Naive thymus-derived CD8-positive, alpha-beta T cell (primary cell): ENCODE measurements at regions not wholly inside any gene's neighbourhood (a gene's known extent, or its start where the extent isn't known, plus 50 kb on each side); places are given as distances from the start of the nearest gene placed in this dataset.

Experiments used
- ATAC-seq, 2 donors: fragments of 150-1000 bp; cut with Tn5 transposase in 1 of 2; sonication (Bioruptor Pico), chemical (Tn5 transposase) in 1 of 2; 1 replicate in 1 of 2; 2 replicates in 1 of 2; pipeline ENCODE4 v1.10.0; 2021; ENCODE audit warnings: mild to moderate bottlenecking in 2 of 2, moderate library complexity in 2 of 2
- POLR2A ChIA-PET: fragments of 350-600 bp; sonication (Branson Sonifier 250); formaldehyde crosslinking; loops from one replicate; lab custom pipeline; 2021; ENCODE audit warnings: antibody characterized with exemption; lab: Charles Lee
- DNase-seq, 10 donors: peaks; one replicate each; pipeline versions ENCODE4 v3.0.0 to v3.0.0-alpha.2; 2020 to 2022
- H3K27ac Mint-ChIP-seq, 10 donors: one replicate each; pipeline ENCODE4 v1.8.0; 2020 to 2022; ENCODE audit warnings: mild to moderate bottlenecking in 10 of 10, mixed read lengths in 10 of 10, moderate library complexity in 4 of 10, inconsistent platforms in 1 of 10
- H3K27me3 Mint-ChIP-seq, 5 donors: one replicate each; pipeline ENCODE4 v1.8.0; 2021 to 2022; ENCODE audit warnings: mixed read lengths in 5 of 5
- H3K36me3 Mint-ChIP-seq, 3 donors: one replicate each; pipeline ENCODE4 v1.8.0; 2020 to 2022; ENCODE audit warnings: mixed read lengths in 3 of 3, mild to moderate bottlenecking in 2 of 3, inconsistent platforms in 1 of 3
- H3K4me1 Mint-ChIP-seq, 4 donors: one replicate each; pipeline ENCODE4 v1.8.0; 2021 to 2022; ENCODE audit warnings: mixed read lengths in 4 of 4
- H3K4me3 Mint-ChIP-seq, 10 donors: one replicate each; pipeline ENCODE4 v1.8.0; 2020 to 2022; ENCODE audit warnings: mild to moderate bottlenecking in 10 of 10, mixed read lengths in 10 of 10, moderate library complexity in 6 of 10, inconsistent platforms in 1 of 10
- H3K9me3 Mint-ChIP-seq, 9 donors: one replicate each; pipeline ENCODE4 v1.8.0; 2020 to 2022; ENCODE audit warnings: mixed read lengths in 9 of 9, mild to moderate bottlenecking in 3 of 9, inconsistent platforms in 1 of 9, moderate library complexity in 1 of 9

DNA sequence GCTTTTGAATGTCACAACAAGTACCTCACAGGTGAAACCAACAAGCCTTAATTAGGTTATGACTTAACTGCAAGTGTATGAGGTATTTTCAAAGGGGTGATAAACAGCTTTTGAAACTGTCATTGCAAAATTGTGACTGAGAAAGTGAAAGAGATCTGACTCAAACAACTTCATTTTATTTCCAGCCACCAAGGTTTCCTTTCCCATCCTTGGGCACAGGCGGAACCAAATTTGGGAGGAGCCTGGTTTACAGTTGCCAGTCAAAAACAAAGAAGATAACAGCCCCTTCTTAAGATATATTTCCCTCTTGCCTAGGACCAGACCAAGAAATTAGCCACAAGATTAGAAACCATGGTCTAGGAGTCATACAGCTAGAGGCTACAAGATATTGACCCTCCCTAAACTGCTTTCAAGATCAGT lies 417.1 kb downstream of the CSNK1G3 start:
- peaks cover 0 to 3% (median 0%) of the 10 kb centered on the region in 5 donors for H3K27me3 Mint-ChIP-seq
- peaks cover 0 to 9% (median 2%) of the 10 kb centered on the region in 9 donors for H3K9me3 Mint-ChIP-seq
- no peaks in the 10 kb centered on the region for H3K4me1 Mint-ChIP-seq
- H3K27ac Mint-ChIP-seq, result no peak overlapping the region
- ATAC-seq (no peak), DNase-seq (no peak)
- H3K4me3 Mint-ChIP-seq, result no peak overlapping the region
- no peaks in the 10 kb centered on the region for H3K36me3 Mint-ChIP-seq
- POLR2A ChIA-PET, result no interaction called here

DNA sequence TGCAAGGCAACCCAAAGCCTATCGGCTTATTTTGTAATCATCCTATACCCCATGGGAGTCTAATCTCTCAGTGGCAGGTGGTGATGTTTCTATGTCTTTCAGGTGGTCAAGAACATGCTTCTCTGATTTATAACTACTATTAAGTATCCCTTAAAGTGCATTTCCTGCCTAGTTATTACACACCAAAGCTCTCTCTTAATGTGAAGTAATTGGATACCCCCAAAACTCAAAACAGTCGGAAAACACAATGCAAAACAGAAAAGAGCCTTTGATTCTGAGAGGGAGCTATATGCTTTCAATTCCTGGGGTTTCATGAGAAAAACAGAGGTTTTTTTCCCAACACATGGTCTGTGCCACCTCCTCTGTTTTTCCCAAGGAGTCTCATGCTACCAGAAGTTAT lies 416.4 kb downstream of the CSNK1G3 start:
- H3K9me3 Mint-ChIP-seq, result peaks cover 0 to 9% (median 2%) of the 10 kb centered on the region in 9 donors
- POLR2A ChIA-PET, result no interaction called here

DNA sequence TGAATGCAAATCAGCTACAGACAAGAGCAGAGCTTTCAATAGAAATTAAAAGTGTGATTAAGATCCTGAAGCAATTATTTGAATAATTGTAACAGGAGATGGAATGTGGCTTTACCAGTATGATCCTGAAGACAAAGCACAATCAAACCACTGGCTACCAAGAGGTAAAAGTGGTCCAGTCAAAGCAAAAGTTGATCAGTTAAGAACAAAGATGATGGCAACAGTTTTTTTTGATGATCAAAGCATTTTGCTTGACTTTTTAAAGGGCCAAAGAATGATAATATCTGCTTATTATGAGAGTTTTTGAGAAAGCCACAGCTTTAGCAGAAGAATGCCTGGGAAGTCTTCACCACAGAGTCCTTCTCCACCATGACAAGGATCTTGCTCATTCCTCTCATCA lies 409.2 kb downstream of the CSNK1G3 start:
- Mint-ChIP-seq H3K9me3 (peaks cover 0 to 16% (median 0%) of the 10 kb centered on the region in 9 donors), H3K4me3 (no peak overlapping the region), H3K4me1 (no peaks in the 10 kb centered on the region), H3K27ac (no peak overlapping the region), H3K27me3 (peaks cover 0 to 3% (median 0%) of the 10 kb centered on the region in 5 donors), H3K36me3 (no peaks in the 10 kb centered on the region)
- POLR2A ChIA-PET, result no interaction called here
- DNase-seq (no peak), ATAC-seq (no peak)

More for the DNA sequence above, 416.4 kb downstream of the CSNK1G3 start:
- no peak overlapping the region for H3K4me3 Mint-ChIP-seq
- DNase-seq (no peak), ATAC-seq (no peak)
- H3K4me1 Mint-ChIP-seq, result no peaks in the 10 kb centered on the region
- H3K27me3 Mint-ChIP-seq, result peaks cover 0 to 3% (median 0%) of the 10 kb centered on the region in 5 donors
- H3K27ac Mint-ChIP-seq, result no peak overlapping the region
- no peaks in the 10 kb centered on the region for H3K36me3 Mint-ChIP-seq

DNA sequence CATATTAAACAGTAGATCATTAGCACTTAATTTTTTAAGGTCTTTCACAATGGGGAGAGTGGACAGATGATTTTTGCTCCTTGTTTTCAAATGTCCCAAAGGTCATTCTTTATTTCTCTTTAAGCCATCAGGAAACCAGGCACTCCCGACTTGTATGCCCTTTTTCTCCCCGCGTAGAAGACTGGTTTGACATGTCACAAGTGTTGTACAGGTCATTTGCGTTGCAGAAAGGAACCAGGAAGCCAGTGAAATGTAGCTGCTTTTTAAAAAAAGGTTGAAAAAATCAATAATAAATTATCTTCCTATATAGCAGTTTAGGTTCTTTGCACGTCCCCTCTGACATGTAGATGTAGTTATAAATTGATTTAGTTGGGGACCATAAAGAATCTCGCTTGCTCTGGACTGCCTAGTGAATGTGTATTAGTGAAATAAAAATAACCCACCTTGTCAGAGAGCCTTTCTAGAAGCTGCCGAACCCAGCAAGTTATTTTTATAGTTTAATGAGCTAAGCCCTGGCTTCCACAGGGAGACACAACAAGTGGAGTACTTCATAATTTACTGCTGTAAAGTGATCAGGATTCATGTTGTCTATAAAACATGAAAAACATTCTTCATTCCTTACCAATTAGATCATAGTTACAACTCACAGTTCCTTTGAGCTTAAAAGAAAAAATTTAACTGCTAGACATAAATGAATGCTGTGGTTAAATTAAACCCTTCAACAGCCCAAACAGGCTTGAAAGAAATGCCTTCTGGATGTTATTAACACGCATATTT lies 404.6 kb downstream of the CSNK1G3 start:
- Mint-ChIP-seq H3K27ac (no peak overlapping the region), H3K4me3 (no peak overlapping the region), H3K27me3 (no peaks in the 10 kb centered on the region), H3K36me3 (peaks cover 0 to 7% (median 0%) of the 10 kb centered on the region in 3 donors), H3K4me1 (no peaks in the 10 kb centered on the region), H3K9me3 (peaks cover 4 to 36% (median 13%) of the 10 kb centered on the region in 9 donors)
- ATAC-seq (no peak), DNase-seq (no peak)
- POLR2A ChIA-PET, result no interaction called here

DNA sequence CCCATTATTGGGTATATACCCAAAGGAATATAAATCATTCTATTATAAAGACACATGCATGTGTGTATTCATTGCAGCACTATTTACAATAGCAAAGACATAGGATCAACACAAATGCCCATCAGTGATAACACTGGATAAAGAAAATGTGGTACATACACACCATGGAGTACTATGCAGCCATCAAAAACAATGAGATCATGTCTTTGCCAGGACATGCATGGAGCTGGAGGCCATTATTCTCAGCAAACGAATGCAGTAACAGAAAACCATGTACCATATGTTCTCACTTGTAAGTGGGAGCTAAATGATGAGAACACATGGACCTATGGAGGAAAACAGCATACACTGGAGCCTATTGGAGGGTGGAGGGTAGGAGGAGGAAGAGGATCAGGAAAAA lies 402.4 kb downstream of the CSNK1G3 start:
- Mint-ChIP-seq H3K27ac (no peak overlapping the region), H3K27me3 (no peaks in the 10 kb centered on the region), H3K36me3 (peaks cover 0 to 7% (median 0%) of the 10 kb centered on the region in 3 donors), H3K4me1 (no peaks in the 10 kb centered on the region), H3K9me3 (peaks cover 4 to 32% (median 12%) of the 10 kb centered on the region in 9 donors), H3K4me3 (no peak overlapping the region)
- POLR2A ChIA-PET, result no interaction called here
- DNase-seq (no peak), ATAC-seq (no peak)

DNA sequence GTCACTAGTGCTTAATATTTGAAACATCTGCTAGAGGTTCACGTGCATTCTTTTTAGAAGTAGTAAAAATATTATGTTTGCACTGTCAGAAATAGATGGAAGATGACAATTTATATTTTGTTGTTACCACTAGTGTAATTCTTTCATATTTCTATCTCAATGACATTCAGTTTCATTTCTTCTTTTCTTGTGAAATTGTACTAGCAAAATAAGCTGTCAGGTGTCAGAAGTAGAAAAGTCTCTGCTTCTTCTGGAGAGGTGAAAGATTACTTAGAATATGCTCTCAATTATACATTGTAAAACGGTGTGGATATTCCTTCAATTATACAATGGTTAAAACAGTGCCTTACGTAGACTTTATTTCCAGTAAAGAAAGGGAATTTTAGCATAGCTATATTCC lies 395.4 kb downstream of the CSNK1G3 start:
- H3K9me3 Mint-ChIP-seq, result peaks cover 0 to 3% (median 0%) of the 10 kb centered on the region in 9 donors
- DNase-seq (no peak), ATAC-seq (no peak)
- no peaks in the 10 kb centered on the region for H3K36me3 Mint-ChIP-seq
- H3K4me1 Mint-ChIP-seq, result peaks cover 0 to 10% (median 0%) of the 10 kb centered on the region in 4 donors
- no peak overlapping the region for H3K4me3 Mint-ChIP-seq
- H3K27ac Mint-ChIP-seq, result no peak overlapping the region
- POLR2A ChIA-PET, result no interaction called here
- no peaks in the 10 kb centered on the region for H3K27me3 Mint-ChIP-seq

DNA sequence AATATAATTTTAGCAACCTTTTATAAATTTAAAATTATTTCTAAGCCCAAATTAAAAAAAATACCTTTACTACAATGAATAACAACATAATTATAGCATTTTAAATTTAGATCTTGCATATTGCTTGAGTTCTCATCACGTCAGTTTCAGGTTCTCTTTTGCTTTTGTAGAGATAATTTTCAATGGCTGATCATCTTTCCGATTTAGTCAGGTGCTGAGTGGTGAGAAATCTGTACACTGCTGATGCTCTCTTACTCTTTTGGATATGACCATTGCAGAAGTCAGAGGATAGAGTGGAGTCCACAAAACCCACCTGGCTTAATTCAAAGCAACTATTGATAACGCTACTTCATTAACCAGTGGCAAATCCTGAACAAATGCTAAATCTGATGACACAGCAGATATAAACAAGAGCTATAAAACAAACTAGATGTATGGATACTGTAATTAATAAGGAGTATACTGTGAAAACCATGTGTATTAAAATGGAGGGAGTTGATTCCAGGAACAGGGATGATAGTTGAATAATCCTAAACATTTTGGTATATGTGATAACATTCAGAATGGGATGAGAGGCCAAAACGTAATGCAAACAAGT lies 394.8 kb downstream of the CSNK1G3 start:
- POLR2A ChIA-PET, result no interaction called here
- Mint-ChIP-seq H3K9me3 (peaks cover 0 to 3% (median 0%) of the 10 kb centered on the region in 9 donors), H3K36me3 (no peaks in the 10 kb centered on the region), H3K4me1 (peaks cover 0 to 10% (median 0%) of the 10 kb centered on the region in 4 donors), H3K27me3 (no peaks in the 10 kb centered on the region), H3K4me3 (no peak overlapping the region), H3K27ac (no peak overlapping the region)
- DNase-seq (no peak), ATAC-seq (no peak)

DNA sequence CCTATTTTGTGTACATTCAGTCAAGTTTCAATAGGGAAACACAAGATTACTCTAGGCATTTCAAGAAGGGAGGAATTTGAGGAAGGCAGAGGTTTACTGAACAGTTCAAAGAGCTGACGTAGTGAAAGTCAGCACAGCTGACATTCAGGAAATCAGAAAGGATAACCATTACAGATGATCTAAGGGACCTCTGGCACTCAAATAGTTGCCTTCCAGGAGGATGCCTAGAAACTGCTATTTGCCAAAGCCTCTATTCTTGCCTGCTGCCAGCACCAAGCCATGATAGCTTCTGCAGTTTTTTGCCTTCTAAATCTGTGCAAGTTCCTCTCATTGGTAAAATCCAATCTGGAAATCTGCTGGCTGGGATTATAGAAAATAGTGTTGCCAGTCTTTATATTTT lies 373.1 kb downstream of the CSNK1G3 start:
- H3K4me3 Mint-ChIP-seq, result no peak overlapping the region
- no peaks in the 10 kb centered on the region for H3K27me3 Mint-ChIP-seq
- peaks cover 0 to 6% (median 0%) of the 10 kb centered on the region in 9 donors for H3K9me3 Mint-ChIP-seq
- no peaks in the 10 kb centered on the region for H3K36me3 Mint-ChIP-seq
- POLR2A ChIA-PET, result no interaction called here
- no peak for ATAC-seq
- DNase-seq, result no peak
- H3K27ac Mint-ChIP-seq, result no peak overlapping the region
- H3K4me1 Mint-ChIP-seq, result no peaks in the 10 kb centered on the region

DNA sequence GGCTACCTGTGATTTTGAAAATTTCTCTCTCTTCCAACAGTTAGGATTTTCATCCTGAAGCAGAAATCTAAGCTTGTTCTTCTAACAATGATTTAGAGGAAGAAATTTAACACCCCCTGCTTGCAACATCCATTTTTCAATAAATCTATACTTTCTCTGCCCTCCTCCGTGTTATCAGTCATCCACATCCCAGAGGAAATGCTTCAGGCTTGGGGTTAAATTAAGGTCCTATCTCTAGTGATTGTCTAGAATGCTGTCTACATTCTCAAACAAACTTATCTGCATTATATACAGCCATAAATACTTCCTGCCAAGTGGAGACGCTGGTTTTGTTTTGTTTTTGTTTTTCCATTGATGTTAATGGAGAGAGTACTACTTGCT lies 371.0 kb downstream of the CSNK1G3 start:
- Mint-ChIP-seq H3K27me3 (no peaks in the 10 kb centered on the region), H3K27ac (no peak overlapping the region), H3K9me3 (peaks cover 0 to 6% (median 0%) of the 10 kb centered on the region in 9 donors), H3K36me3 (no peaks in the 10 kb centered on the region), H3K4me1 (no peaks in the 10 kb centered on the region), H3K4me3 (no peak overlapping the region)
- POLR2A ChIA-PET, result no interaction called here
- ATAC-seq, result no peak
- DNase-seq, result no peak

DNA sequence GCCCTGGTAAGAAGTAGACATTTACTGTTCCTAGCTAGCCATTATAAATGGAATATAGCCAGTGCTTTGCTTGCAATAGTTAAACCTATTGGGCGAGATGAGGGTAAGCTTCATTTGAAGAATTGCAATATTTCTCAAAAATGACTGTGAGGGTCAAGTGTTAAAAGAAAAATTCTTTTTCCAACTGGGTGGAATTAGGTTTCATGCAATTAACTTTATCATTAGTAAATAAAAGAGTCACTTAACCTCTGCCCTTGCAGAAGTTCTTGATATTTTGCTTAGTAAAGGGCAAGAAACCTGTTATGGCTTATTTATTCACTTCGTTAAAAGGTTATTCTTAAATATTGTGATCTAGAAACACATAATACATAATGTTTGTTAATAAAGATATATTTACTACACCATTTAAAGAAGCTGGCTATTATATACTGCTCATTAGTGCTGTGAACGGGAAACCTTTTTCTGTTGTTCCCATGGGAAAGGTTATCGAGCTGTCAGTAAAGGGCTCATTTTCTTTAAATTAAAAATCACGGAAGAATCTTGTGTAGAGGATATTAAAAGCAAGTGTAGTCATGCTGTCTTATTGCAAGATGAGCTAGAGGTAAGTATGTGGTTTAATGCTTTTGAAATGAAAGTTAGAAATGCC lies 370.5 kb downstream of the CSNK1G3 start:
- DNase-seq (no peak), ATAC-seq (no peak)
- Mint-ChIP-seq H3K27ac (no peak overlapping the region), H3K9me3 (peaks cover 0 to 6% (median 0%) of the 10 kb centered on the region in 9 donors), H3K4me3 (no peak overlapping the region), H3K4me1 (no peaks in the 10 kb centered on the region), H3K36me3 (no peaks in the 10 kb centered on the region), H3K27me3 (no peaks in the 10 kb centered on the region)
- POLR2A ChIA-PET, result no interaction called here

DNA sequence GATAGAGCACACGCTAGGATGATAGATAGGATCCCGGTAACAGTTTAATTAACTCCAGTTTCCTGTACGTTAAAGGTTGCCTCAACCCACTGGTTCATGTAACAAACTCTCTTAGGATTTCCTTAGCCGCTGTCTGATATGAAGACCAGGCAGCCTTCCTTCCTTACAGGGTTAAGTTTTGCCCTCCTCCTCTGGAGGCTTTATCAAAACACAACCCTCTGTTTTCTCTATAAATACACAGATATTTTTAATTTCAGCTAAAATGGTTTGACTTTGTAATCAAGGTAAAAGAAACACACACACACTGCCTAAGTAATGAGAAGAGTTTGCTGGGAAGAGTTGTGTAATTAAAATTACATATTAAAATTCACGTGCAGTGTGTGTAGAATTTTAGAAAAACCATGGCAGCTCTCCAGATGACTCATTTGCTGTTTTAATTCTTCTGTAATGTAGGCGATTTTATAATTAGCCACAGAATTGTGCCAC lies 369.8 kb downstream of the CSNK1G3 start:
- Mint-ChIP-seq H3K9me3 (peaks cover 0 to 6% (median 0%) of the 10 kb centered on the region in 9 donors), H3K27me3 (no peaks in the 10 kb centered on the region), H3K36me3 (no peaks in the 10 kb centered on the region), H3K4me3 (no peak overlapping the region), H3K27ac (no peak overlapping the region), H3K4me1 (no peaks in the 10 kb centered on the region)
- no peak for ATAC-seq
- POLR2A ChIA-PET, result no interaction called here
- DNase-seq, result no peak

DNA sequence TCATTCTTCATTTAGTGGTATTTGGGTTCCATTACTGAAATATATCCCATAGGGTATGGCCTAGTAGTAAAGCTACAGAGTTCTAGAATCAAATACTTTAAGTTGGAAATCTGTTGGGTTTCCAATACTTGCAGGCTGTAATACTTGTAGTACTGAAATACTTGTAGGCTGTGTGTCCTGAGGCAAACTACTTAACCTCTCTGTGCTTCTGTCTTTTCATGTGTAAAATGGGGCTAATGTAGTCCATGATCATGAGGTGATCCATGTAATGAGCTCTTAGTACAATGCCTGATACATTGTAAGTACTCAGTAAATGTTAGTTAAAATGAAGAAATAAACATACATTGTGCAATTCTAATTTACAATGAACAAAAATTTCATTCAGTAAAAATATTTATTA lies 368.9 kb downstream of the CSNK1G3 start:
- peaks cover 0 to 3% (median 0%) of the 10 kb centered on the region in 5 donors for H3K27me3 Mint-ChIP-seq
- H3K36me3 Mint-ChIP-seq, result no peaks in the 10 kb centered on the region
- POLR2A ChIA-PET, result no interaction called here
- DNase-seq (no peak), ATAC-seq (no peak)
- no peak overlapping the region for H3K4me3 Mint-ChIP-seq
- no peaks in the 10 kb centered on the region for H3K4me1 Mint-ChIP-seq
- no peak overlapping the region for H3K27ac Mint-ChIP-seq
- peaks cover 0 to 4% (median 0%) of the 10 kb centered on the region in 9 donors for H3K9me3 Mint-ChIP-seq

DNA sequence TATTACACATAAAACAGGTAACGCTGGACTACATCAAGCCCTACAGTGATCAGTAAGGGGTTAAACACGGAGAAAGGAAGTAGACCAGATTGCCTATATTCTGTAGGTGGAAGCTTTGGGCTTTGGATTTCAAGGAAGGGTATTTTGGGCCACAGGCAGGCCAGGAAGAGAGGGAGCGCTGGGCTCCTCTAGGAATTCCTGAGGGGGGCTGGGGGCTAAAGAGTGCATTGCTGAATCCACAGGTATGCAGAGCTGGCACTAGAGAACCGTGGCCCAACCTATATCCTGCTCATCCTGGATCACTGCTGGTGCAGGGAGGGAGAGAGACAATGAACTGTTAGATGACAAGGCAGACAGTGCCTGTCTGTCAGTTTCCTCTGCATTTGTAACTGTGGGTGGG lies 367.1 kb downstream of the CSNK1G3 start:
- Mint-ChIP-seq H3K27me3 (peaks cover 0 to 3% (median 0%) of the 10 kb centered on the region in 5 donors), H3K9me3 (peaks cover 0 to 4% (median 0%) of the 10 kb centered on the region in 9 donors), H3K4me3 (no peak overlapping the region), H3K36me3 (no peaks in the 10 kb centered on the region), H3K4me1 (peaks cover 0 to 2% (median 0%) of the 10 kb centered on the region in 4 donors), H3K27ac (no peak overlapping the region)
- DNase-seq (no peak), ATAC-seq (no peak)
- POLR2A ChIA-PET, result no interaction called here
